Hematopoietic multipotent progenitor cell treated with erythropoietin and hydrocortisone succinate and interleukin-3 and kit ligand, for 8 days (in vitro differentiated cells): ENCODE measurements at regions not wholly inside any gene's neighbourhood (a gene's known extent, or its start where the extent isn't known, plus 50 kb on each side); places are given as distances from the start of the nearest gene placed in this dataset.
"Not testable (repeated sequence)": the region's sequence is repeated elsewhere in the genome, so short reads cannot be mapped to it uniquely, and the experiment has no call there.

Experiments
- DNase-seq: peaks from one replicate; pipeline ENCODE4 v3.0.0-alpha.2; 2015

DNA sequence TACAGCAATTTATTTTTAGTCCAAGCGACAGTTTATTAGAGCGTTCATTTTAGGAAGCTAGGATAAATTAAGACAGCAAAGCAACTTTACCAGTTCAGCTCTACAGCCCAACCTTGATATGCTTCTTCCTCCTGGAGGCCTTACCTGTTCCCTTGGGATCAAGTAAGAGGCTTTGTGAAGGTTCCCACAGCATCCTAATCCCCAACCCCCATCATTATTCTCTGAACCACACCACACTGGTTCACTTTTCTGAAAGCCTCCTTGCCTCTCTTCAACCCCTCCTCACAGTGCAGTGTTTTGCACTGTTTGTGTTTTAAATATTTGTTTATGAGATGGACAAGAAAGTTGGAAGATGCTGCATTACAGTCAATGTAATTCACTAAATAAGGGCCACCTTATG is 126.3 kb upstream of the CXADR start:
- no peak for DNase-seq

DNA sequence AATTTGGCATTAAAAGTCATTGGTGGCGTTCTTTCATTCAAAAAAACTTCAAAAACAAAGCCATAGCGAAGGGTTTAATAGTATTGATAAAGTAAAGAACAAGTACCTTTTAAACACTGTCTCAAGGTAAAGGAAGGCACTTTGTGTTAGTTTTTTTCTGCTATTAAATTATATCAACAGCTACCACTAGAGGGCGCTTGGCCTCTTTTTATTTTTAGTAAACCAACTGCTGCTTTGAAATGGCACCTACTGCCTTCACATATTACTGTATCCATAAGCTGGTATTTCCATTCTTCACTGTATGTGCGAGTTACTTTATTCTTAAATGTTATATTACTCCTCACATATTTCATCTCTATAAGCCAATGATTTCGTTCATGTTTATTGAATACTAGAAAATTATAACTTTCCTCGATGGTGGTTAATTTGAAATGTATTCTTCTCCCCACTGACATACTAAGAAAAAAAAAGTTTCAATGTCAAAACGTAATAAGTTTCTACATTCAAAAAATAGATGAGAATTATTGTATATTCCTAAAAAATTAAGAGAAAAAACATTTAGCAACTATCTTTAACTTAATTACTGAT is 125.7 kb upstream of the CXADR start:
- peak; percentile 82 for DNase-seq

- no peak for DNase-seq
Measured at GRCh38 chr21:17388226-17388625, 124.6 kb upstream of the CXADR start.

DNA sequence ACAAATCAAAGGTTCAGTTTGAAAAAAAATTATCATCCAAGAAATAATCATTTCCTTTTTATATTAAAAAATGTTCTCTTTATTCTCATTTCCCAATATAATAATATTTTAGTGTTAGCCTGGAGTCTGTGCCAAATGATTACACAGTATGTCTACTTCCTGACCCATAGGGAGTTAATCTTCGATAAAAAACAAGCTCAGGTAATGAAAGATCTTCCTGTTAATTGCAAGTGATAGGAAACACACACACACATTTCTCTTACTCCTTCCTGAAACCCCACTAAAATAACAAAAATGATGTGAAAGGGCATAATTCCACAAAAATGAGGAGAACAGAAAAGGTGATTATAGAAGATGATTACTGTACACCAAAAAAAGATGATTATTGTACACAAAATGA is 123.5 kb upstream of the CXADR start:
- no peak for DNase-seq

DNA sequence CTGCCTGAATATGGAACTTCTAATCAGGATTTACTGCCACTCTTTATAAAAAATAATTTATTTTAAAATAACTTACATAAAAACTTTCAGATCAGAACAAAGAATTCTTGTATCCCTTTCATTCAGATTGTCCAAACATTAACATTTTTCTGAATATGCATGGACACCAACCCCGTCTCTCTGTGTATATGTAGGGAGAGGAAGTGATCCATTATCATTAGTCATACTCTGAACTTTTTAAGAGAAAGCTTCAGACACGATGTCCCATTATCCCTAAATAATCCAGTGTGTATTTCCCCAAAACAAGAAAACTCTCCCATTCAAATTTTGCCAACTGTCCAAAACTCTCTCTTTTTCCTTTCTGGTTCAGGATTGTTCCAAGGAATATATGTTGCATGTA is 122.3 kb upstream of the CXADR start:
- DNase-seq: no peak

DNA sequence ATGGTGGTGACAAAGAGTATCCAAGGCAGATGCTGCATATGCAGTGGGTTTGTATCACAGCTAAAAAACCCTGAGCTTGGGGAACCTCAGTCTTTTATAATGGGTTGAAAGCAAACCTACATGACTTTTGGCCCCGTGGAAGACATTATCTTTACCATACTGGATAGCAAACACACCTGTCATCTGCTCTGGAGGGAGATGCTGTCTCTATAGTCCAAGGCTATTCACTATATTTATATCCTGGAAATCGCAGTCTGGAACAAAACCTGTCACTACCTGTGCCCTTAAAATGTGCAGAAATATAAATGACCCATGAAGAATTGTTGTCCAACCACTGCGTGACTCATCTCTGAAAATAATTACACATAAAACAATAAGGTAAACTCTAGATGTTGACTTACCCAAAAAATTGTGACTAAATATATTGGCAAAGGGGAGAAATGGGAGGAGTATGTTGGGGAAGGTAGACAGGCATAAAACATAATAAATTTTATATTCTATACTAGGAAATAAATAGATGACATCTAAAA is 121.0 kb upstream of the CXADR start:
- no peak for DNase-seq

- peak; percentile 58 for DNase-seq
Measured at GRCh38 chr21:17393413-17393812, 119.4 kb upstream of the CXADR start.

DNA sequence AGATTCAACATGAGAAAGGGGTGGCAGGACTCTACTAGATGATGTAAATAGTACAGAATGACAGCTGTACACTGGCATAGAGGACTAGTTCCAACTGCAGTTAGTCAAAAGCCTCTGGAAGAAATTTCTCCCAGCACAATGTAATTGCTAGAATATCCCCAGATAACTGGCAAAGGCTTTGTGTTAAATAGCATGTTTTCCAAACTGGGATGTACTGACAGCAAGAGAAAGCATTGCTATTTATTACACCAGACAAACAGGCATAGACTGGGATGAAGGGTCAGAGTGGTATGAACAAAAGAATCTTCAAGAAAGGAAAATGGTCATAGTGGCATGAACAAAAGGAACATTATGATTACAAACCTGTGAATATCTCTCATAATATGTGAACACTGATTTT is 115.9 kb upstream of the CXADR start:
- no peak for DNase-seq

GRCh38 chr21:17397703-17398102 is 115.1 kb upstream of the CXADR start:
- no peak for DNase-seq

DNA sequence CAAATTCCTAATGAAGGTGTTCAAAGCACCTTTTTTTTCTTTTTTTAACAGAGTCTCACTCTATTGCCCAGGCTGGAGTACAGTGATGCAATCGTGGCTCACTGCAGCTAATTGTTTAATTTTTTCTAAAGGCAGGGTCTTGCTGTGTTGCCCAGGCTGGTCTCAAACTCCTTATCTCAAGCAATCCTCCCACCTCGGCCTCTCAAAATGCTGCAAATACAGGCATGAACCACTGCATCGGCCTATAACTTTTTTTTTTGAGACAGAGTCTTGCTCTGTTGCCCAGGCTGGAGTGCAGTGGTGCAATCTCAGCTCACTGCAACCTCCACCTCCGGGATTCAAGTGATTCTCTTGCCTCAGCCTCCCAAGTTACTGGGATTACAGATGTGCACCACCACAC is 113.9 kb upstream of the CXADR start:
- not testable (repeated sequence) for DNase-seq

- DNase-seq: peak; percentile 21
Measured at GRCh38 chr21:17402937-17403336, 109.9 kb upstream of the CXADR start.

- no peak for DNase-seq
Measured at GRCh38 chr21:17406202-17406601, 106.6 kb upstream of the CXADR start.

GRCh38 chr21:17414766-17415165 is 98.1 kb upstream of the CXADR start:
- no peak for DNase-seq

- no peak for DNase-seq
Measured at GRCh38 chr21:17416139-17416538, 96.7 kb upstream of the CXADR start.

DNA sequence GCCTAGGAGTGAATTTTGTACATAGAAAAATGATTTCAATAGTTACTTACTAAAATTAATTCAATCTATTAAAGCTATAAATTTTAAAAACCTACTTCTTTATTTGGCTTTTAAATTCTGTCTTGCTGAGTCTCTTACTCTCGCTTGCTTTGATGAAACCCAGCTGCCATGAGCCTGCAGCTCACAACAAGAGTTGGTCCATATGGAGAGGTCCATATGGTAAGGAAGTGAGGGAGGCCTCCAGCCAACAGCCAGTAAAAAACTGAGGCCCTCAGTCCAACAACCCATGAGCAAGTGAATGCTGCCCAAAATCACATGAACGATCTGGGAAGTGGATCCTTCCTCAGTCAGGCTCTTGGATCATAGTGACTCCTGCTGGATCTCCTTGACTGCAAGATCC is 89.9 kb upstream of the CXADR start:
- DNase-seq: no peak

DNA sequence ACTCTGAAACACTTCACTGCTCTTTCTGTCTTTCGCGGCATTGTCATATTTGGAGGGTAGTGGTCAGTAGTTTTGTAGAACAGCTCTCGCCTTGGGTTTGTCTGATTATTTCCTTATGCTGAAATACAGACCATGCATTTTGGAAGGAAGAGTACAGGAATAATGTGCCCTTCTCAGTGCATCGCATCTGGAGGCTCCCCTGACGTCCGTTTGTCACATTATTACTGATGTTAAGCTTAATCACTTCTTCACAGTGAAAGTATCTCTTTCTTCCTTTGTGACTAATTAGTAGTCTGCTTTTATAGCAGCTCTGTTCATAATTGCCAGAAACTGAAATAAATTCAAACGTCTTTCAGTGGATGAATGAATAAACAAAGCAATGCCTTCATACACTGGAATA is 85.7 kb upstream of the CXADR start:
- DNase-seq: no peak

DNA sequence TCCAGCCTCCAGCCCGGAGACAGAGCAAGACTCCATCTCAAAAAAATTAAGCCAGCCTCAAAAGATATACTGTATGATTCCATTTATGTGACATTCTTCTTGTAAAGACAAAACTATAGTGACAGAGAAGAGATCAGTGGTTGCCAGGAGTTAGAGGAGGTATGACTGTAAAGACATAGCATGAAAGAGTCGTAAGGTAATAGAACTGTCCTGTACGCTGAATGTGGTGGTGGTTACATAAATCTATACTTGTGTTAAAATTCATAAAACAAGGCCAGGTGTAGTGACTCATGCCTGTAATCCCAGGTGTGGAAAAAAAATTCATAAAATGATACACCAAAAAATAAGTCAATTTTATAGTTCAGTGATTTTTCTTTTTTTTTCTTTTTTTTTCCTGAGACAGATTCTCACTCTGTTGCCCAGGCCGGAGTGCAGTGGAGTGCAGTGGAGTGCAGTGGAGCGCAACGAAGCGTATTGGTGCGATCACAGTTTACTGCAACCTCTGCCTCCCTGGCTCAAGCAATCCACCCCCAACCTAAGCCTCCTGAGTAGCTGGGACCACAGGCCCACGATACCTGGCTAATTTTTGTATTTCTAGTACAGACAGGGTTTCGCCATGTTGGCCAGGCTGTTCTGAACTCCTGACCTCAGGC is 84.9 kb upstream of the CXADR start:
- DNase-seq: no peak

DNA sequence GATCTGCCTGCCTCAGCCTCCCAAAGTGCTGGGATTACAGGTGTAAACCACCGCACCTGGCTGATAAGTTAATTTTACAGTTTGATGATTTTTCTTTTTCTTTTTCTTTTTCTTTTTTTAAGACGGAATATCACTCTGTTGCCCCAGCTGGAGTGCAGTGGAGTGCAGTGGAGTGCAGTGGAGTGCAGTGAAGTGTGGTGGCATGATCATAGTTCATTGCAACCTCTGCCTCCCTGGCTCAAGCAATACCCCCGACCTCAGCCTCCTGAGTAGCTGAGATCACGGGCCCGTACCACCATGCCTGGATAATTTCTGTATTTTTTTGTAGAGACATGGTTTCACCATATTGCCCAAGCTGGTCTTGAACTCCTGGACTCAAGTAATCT is 84.4 kb upstream of the CXADR start:
- DNase-seq: no peak

DNA sequence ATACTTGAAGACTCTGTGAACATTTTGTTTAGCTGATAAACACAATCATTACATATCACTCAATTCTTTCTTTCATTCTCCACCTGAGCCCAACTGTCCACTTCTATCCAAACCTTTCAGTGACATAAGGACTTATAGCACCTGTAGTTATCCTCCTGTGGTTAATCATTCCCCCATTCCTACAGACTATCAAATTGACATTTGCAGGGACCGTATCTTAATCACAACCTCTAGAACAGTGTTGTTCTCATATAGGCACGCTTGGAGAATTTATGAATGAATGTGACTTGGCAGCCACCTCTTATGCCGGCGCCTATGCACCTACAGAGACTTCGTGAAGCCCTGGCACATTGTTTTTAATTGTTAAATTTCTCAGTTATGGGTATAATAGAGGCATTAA is 83.9 kb upstream of the CXADR start:
- DNase-seq: no peak

DNA sequence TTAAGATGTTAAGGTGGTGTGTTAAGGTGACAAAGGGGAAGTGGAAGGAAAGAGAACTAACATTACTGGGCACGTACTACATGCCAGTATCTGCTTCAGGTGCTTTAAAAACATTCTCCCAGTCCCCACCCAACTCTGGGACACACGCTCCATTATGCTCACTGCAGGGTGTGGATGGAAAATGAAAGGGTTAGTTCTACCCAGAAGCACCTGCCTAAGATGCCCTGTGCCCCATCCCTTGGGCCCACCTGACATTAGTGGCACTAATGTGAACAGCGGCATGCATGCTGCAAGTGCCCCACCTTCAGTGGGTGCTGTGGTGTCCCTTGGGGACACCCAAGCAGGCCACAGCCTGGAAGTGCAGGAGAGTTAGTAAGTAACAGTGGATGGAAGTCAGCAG is 82.9 kb upstream of the CXADR start:
- DNase-seq: no peak

DNA sequence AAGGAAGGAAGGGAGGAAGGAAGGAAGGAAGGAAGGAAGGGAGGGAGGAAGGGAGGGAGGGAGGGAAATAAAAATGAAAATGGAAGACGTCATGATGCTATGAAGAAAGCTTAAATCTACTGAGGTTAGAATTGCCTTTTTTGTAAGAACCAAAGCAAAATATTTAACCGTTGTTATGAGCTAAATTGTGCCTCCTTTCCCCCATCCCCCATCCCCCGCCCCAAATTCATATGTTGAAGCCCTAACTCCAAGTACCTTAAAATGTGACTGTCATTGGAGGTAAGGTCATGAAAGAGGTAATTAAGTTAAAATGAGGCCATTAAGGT is 80.1 kb upstream of the CXADR start:
- DNase-seq: no peak

- no peak for DNase-seq
Measured at GRCh38 chr21:17433730-17434129, 79.1 kb upstream of the CXADR start.

DNA sequence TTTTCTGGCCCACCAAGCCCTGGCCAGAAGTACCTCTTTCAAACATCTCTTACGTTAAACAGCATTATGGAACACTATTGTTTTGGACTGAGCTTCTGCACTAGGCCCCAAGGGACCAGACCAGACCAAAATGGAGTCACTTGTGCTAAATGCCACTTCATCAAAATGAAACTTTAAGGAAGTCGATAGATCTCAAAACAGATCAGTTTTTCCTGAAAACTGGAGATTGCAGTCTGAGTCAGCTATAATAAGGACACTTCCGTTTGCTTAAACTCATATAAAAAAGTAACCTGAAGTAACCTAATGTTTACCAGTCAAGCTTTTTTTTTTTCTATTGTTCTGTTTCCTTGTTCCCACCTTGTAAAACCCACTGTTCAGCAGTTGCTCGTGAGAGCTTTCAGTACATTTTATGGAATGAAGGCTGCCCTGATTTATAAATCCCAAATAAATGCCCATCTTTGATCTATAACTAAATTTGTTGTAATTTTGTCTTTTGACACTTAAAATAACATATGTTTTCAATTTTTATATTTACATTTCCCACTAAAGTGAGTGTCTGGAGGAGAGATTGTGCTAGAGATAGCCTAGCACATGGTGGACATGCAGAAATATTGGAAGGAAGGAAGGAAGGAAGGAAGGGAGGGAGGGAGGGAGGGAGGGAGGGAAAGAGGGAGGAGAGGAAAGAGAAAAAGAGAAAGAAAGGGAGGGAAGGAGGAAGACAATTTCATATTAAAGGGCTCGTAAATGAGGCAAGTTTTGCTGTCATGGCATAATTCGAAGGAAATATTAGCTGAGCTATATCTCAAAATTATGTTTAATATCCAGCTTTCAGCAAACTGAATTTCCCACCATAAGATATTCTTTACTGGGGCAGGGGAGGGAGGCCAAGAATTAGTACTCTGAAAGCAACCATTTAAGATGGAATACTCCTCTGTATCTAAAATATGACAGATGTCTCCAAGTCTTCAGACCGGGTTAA is 77.0 kb upstream of the CXADR start:
- no peak for DNase-seq

- DNase-seq: no peak
Measured at GRCh38 chr21:17436626-17437111, 76.2 kb upstream of the CXADR start.
